ENCODE measurements at regions not wholly inside any gene's neighbourhood (a gene's known extent, or its start where the extent isn't known, plus 50 kb on each side); places are given as distances from the start of the nearest gene placed in this dataset.

DNA sequence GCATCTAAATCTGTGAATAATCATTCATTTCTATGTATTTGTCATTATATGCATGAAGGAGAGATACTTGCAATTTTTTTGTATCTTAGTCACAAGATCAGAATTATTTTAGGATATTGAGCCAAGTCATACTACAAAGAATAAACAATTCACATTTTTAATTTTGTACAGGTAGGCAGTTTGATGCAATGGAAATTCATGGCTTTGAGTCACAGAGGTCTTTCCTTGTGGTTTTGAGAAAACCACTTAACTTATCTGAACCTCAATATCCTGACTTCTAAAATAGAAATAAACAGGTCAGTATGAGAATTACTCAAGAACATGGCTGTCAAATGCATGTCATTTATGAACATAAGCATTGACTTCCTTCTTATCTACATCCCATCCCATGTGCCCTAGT lies 221.4 kb upstream of the SLC10A2 start:
- H3K4me3 ChIP-seq (ENCODE audit: control insufficient read depth, low read depth, low read length) = no peak overlapping the region
- TF ChIP-seq, protein P1, sequence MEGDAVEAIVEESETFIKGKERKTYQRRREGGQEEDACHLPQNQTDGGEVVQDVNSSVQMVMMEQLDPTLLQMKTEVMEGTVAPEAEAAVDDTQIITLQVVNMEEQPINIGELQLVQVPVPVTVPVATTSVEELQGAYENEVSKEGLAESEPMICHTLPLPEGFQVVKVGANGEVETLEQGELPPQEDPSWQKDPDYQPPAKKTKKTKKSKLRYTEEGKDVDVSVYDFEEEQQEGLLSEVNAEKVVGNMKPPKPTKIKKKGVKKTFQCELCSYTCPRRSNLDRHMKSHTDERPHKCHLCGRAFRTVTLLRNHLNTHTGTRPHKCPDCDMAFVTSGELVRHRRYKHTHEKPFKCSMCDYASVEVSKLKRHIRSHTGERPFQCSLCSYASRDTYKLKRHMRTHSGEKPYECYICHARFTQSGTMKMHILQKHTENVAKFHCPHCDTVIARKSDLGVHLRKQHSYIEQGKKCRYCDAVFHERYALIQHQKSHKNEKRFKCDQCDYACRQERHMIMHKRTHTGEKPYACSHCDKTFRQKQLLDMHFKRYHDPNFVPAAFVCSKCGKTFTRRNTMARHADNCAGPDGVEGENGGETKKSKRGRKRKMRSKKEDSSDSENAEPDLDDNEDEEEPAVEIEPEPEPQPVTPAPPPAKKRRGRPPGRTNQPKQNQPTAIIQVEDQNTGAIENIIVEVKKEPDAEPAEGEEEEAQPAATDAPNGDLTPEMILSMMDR (conservative IDR thresholded peaks at IDR 0.05; ENCODE audit: control insufficient read depth, insufficient read depth, low read depth, low read length) = no peak
- no peak for DNase-seq (ENCODE audit: low read depth)

DNA sequence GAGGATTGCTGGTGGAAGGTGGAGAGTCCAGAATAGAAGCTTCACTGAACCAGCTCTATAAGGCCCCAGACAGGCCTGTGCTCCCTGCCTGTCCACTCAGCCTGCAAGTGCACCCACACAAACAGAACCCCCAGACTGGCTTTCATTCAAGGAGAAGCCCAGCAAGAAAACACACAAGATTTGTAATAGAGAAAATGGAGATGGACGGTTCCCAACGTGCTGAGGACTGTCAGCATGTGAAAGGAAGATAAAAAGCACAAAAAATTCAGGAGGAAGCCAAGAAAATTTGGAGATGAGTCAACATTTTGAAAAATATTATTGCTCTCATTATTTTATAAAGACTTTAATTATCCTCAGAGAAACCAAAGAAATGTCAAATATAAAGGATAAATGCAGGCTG lies 218.2 kb upstream of the SLC10A2 start:
- H3K4me3 ChIP-seq (ENCODE audit: control insufficient read depth, low read depth, low read length) = no peak overlapping the region
- no peak for DNase-seq (ENCODE audit: low read depth)

DNA sequence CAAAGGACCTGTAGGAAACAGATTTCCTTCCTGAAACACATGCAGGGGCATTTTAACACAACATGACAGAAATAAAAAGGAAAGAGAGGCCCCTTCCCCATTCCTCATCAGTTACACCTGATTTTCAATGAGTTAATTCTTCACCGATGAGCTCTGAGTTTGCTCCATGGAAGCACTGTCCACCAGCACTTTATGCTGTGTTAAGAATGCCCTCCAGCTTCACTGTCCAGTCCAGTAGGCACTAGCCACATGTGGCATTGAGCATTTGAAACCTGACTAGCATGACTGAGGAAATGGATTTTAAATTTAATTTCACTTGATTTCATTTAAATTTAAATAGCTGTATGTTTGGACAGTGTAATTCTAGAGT lies 217.2 kb upstream of the SLC10A2 start:
- TF ChIP-seq, protein P1 (conservative IDR thresholded peaks at IDR 0.05; ENCODE audit: control insufficient read depth, insufficient read depth, low read depth, low read length) = no peak

More for the DNA sequence above, 218.2 kb upstream of the SLC10A2 start:
- TF ChIP-seq, protein P1 (conservative IDR thresholded peaks at IDR 0.05; ENCODE audit: control insufficient read depth, insufficient read depth, low read depth, low read length) = no peak

GRCh38 chr13:103282571-103283450 lies 216.6 kb upstream of the SLC10A2 start:
- DNase-seq (ENCODE audit: low read depth) = peak; percentile 68
- no peak overlapping the region for H3K4me3 ChIP-seq (ENCODE audit: control insufficient read depth, low read depth, low read length)
- TF ChIP-seq, protein P1 (conservative IDR thresholded peaks at IDR 0.05; ENCODE audit: control insufficient read depth, insufficient read depth, low read depth, low read length) = no peak

More for the DNA sequence above, 217.2 kb upstream of the SLC10A2 start:
- H3K4me3 ChIP-seq (ENCODE audit: control insufficient read depth, low read depth, low read length) = no peak overlapping the region
- DNase-seq (ENCODE audit: low read depth) = no peak

DNA sequence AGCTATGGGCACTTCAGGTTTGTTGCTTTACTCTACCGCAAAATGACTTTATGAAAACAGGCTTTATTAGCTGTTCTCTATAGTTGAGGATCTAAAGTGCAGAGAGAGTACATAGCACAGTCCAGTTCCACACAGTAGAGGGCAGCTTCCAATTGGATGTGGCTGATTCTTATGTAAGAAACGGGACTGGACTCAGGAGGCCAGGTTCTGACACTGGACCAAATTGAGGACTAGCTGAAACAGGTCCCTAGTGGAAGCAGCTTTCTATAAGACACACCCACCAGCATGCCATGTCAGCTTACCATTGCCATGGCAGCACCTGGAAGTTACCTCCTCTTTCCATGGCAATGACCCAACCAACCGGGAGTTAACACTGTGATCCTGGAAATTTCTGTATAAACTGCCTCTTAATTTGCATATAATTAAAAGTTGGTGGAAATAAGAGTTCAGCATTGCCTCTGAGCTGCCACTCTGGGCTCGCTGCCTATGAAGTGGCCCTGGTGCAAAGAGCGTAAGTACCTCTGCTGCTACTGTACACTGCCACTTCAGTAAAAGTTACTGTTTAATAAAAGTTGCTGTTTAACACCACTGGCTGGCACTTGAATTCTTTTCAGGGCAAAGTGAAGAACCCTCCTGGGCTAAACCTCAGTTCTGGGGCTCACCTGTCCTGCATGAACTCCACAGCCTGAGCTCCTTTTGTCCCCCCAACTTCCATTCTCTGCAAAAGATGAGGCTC lies 211.9 kb upstream of the SLC10A2 start:
- H3K4me3 ChIP-seq (ENCODE audit: control insufficient read depth, low read depth, low read length) = no peak overlapping the region
- DNase-seq (ENCODE audit: low read depth) = no peak
- TF ChIP-seq, protein P1 (conservative IDR thresholded peaks at IDR 0.05; ENCODE audit: control insufficient read depth, insufficient read depth, low read depth, low read length) = no peak

- no peak for DNase-seq (ENCODE audit: low read depth)
- TF ChIP-seq, protein P1 (conservative IDR thresholded peaks at IDR 0.05; ENCODE audit: control insufficient read depth, insufficient read depth, low read depth, low read length) = no peak
- no peak overlapping the region for H3K4me3 ChIP-seq (ENCODE audit: control insufficient read depth, low read depth, low read length)
These were observed 210.7 kb upstream of the SLC10A2 start for GRCh38 chr13:103276775-103277498.
